ENCODE measurements at regions not wholly inside any gene's neighbourhood (a gene's known extent, or its start where the extent isn't known, plus 50 kb on each side); places are given as distances from the start of the nearest gene placed in this dataset.

GRCh38 chr3:95227092-95227491, 1164.2 kb downstream of the NSUN3 start:
- TF ChIP-seq POLR2AphosphoS5 (IDR thresholded peaks at IDR 0.05): no peak
- TF ChIP-seq, protein P1, sequence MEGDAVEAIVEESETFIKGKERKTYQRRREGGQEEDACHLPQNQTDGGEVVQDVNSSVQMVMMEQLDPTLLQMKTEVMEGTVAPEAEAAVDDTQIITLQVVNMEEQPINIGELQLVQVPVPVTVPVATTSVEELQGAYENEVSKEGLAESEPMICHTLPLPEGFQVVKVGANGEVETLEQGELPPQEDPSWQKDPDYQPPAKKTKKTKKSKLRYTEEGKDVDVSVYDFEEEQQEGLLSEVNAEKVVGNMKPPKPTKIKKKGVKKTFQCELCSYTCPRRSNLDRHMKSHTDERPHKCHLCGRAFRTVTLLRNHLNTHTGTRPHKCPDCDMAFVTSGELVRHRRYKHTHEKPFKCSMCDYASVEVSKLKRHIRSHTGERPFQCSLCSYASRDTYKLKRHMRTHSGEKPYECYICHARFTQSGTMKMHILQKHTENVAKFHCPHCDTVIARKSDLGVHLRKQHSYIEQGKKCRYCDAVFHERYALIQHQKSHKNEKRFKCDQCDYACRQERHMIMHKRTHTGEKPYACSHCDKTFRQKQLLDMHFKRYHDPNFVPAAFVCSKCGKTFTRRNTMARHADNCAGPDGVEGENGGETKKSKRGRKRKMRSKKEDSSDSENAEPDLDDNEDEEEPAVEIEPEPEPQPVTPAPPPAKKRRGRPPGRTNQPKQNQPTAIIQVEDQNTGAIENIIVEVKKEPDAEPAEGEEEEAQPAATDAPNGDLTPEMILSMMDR (IDR thresholded peaks at IDR 0.05): no peak
- TF ChIP-seq POLR2A (IDR thresholded peaks at IDR 0.05; ENCODE audit: low read depth): no peak
- TF ChIP-seq EP300 (IDR thresholded peaks at IDR 0.05): no peak
